IPS-20b (cell line): ENCODE measurements at regions not wholly inside any gene's neighbourhood (a gene's known extent, or its start where the extent isn't known, plus 50 kb on each side); places are given as distances from the start of the nearest gene placed in this dataset.

ENCODE experiments used
- H3K27ac ChIP-seq: one replicate; pipeline ENCODE4 v1.5.1; 2013; ENCODE audit warnings: low read length
- H3K27me3 ChIP-seq: 2 replicates; pipeline ENCODE4 v1.6.1; 2013; ENCODE audit warnings: mild to moderate bottlenecking, low read length, inconsistent platforms; ENCODE audit not compliant: insufficient read depth
- H3K36me3 ChIP-seq: 2 replicates; pipeline ENCODE4 v1.6.1; 2013; ENCODE audit warnings: low read depth, mild to moderate bottlenecking, inconsistent platforms, low read length, moderate library complexity; ENCODE audit not compliant: insufficient read depth
- H3K4me1 ChIP-seq: 2 replicates; pipeline ENCODE4 v1.6.1; 2013; ENCODE audit warnings: mild to moderate bottlenecking, control low read depth, inconsistent platforms, low read length, moderate library complexity; ENCODE audit not compliant: insufficient read depth
- H3K4me3 ChIP-seq: 2 replicates; pipeline ENCODE4 v1.5.1; 2013; ENCODE audit warnings: mild to moderate bottlenecking, low read length, inconsistent platforms
- H3K9ac ChIP-seq: 2 replicates; pipeline ENCODE4 v1.6.1; 2013; ENCODE audit warnings: low read depth, mild to moderate bottlenecking, inconsistent platforms, low read length, moderate library complexity
- H3K9me3 ChIP-seq: 2 replicates; pipeline ENCODE4 v1.6.1; 2013; ENCODE audit warnings: mild to moderate bottlenecking, low read depth, low read length, inconsistent platforms; ENCODE audit not compliant: insufficient read depth

GRCh38 chr16:13436641-13437412, 483.1 kb upstream of the ERCC4 start:
- H3K27ac ChIP-seq = no peak overlapping the region
- no peak overlapping the region for H3K9ac ChIP-seq
- peaks cover 5% of the 10 kb centered on the region; the same call in 1 of the 2 replicates for H3K4me1 ChIP-seq
- no peaks in the 10 kb centered on the region for H3K36me3 ChIP-seq
- H3K27me3 ChIP-seq = no peaks in the 10 kb centered on the region
- H3K4me3 ChIP-seq = no peak overlapping the region
- H3K9me3 ChIP-seq = no peaks in the 10 kb centered on the region

- Histone ChIP-seq H3K27ac (no peak overlapping the region), H3K4me3 (no peak overlapping the region), H3K27me3 (no peaks in the 10 kb centered on the region), H3K4me1 (peaks cover 6% of the 10 kb centered on the region; the same call in 1 of the 2 replicates), H3K9me3 (no peaks in the 10 kb centered on the region), H3K36me3 (no peaks in the 10 kb centered on the region), H3K9ac (no peak overlapping the region)
Observed at GRCh38 chr16:13437413-13437795, 482.6 kb upstream of the ERCC4 start.

GRCh38 chr16:13438064-13438463, 481.9 kb upstream of the ERCC4 start:
- Histone ChIP-seq H3K27me3 (no peaks in the 10 kb centered on the region), H3K9ac (no peak overlapping the region), H3K4me3 (no peak overlapping the region), H3K9me3 (no peaks in the 10 kb centered on the region), H3K27ac (no peak overlapping the region), H3K36me3 (no peaks in the 10 kb centered on the region), H3K4me1 (peaks cover 6% of the 10 kb centered on the region; the same call in 1 of the 2 replicates)

GRCh38 chr16:13439766-13440165, 480.2 kb upstream of the ERCC4 start:
- H3K27ac ChIP-seq = no peak overlapping the region
- peaks cover 6% of the 10 kb centered on the region; the same call in 1 of the 2 replicates for H3K4me1 ChIP-seq
- no peaks in the 10 kb centered on the region for H3K36me3 ChIP-seq
- H3K9me3 ChIP-seq = no peaks in the 10 kb centered on the region
- no peak overlapping the region for H3K4me3 ChIP-seq
- no peaks in the 10 kb centered on the region for H3K27me3 ChIP-seq
- no peak overlapping the region for H3K9ac ChIP-seq

- Histone ChIP-seq H3K27ac (no peak overlapping the region), H3K27me3 (no peaks in the 10 kb centered on the region), H3K9ac (no peak overlapping the region)
Observed at GRCh38 chr16:13441675-13442074, 478.3 kb upstream of the ERCC4 start.

GRCh38 chr16:13448346-13448745, 471.6 kb upstream of the ERCC4 start:
- Histone ChIP-seq H3K27ac (no peak overlapping the region), H3K4me3 (no peak overlapping the region), H3K4me1 (no peaks in the 10 kb centered on the region), H3K36me3 (no peaks in the 10 kb centered on the region), H3K9ac (no peak overlapping the region), H3K9me3 (no peaks in the 10 kb centered on the region), H3K27me3 (no peaks in the 10 kb centered on the region)

More at GRCh38 chr16:13441675-13442074, 478.3 kb upstream of the ERCC4 start:
- H3K4me1 ChIP-seq = 0 out of 2 replicates have a peak, but pooled peaks cover 2% of the 10 kb centered on the region
- no peaks in the 10 kb centered on the region for H3K36me3 ChIP-seq
- H3K4me3 ChIP-seq = no peak overlapping the region
- H3K9me3 ChIP-seq = no peaks in the 10 kb centered on the region

- no peaks in the 10 kb centered on the region for H3K9me3 ChIP-seq
- no peak overlapping the region for H3K4me3 ChIP-seq
- H3K36me3 ChIP-seq = no peaks in the 10 kb centered on the region
- H3K27ac ChIP-seq = no peak overlapping the region
- H3K27me3 ChIP-seq = no peaks in the 10 kb centered on the region
- H3K9ac ChIP-seq = no peak overlapping the region
- no peaks in the 10 kb centered on the region for H3K4me1 ChIP-seq
Observed at GRCh38 chr16:13453325-13453724, 466.6 kb upstream of the ERCC4 start.

GRCh38 chr16:13453938-13454553, 465.9 kb upstream of the ERCC4 start:
- no peak overlapping the region for H3K9ac ChIP-seq
- H3K9me3 ChIP-seq = no peaks in the 10 kb centered on the region
- H3K36me3 ChIP-seq = no peaks in the 10 kb centered on the region
- no peak overlapping the region for H3K4me3 ChIP-seq
- H3K27me3 ChIP-seq = no peaks in the 10 kb centered on the region
- H3K4me1 ChIP-seq = no peaks in the 10 kb centered on the region
- no peak overlapping the region for H3K27ac ChIP-seq

- H3K4me3 ChIP-seq = no peak overlapping the region
Observed at GRCh38 chr16:13463619-13464018, 456.3 kb upstream of the ERCC4 start.

GRCh38 chr16:13471036-13471435, 448.9 kb upstream of the ERCC4 start:
- Histone ChIP-seq H3K4me1 (no peaks in the 10 kb centered on the region), H3K36me3 (no peaks in the 10 kb centered on the region), H3K9ac (no peak overlapping the region), H3K9me3 (0 out of 2 replicates have a peak, but pooled peaks cover 7% of the 10 kb centered on the region), H3K27ac (no peak overlapping the region), H3K4me3 (no peak overlapping the region), H3K27me3 (no peaks in the 10 kb centered on the region)

More at GRCh38 chr16:13463619-13464018, 456.3 kb upstream of the ERCC4 start:
- H3K36me3 ChIP-seq = no peaks in the 10 kb centered on the region
- no peaks in the 10 kb centered on the region for H3K27me3 ChIP-seq
- no peaks in the 10 kb centered on the region for H3K9me3 ChIP-seq
- H3K27ac ChIP-seq = no peak overlapping the region
- no peak overlapping the region for H3K9ac ChIP-seq
- H3K4me1 ChIP-seq = no peaks in the 10 kb centered on the region

- no peaks in the 10 kb centered on the region; the same call in 1 of the 2 replicates for H3K4me1 ChIP-seq
- 0 out of 2 replicates have a peak, but pooled peaks cover 7% of the 10 kb centered on the region for H3K9me3 ChIP-seq
- no peak overlapping the region for H3K27ac ChIP-seq
- H3K27me3 ChIP-seq = no peaks in the 10 kb centered on the region
- H3K4me3 ChIP-seq = no peak overlapping the region
- H3K9ac ChIP-seq = no peak overlapping the region
- H3K36me3 ChIP-seq = no peaks in the 10 kb centered on the region
Observed at GRCh38 chr16:13478991-13479390, 441.0 kb upstream of the ERCC4 start.

- no peak overlapping the region for H3K9ac ChIP-seq
- H3K36me3 ChIP-seq = no peaks in the 10 kb centered on the region
- H3K4me3 ChIP-seq = no peak overlapping the region
Observed at GRCh38 chr16:13479549-13479948, 440.4 kb upstream of the ERCC4 start.

More at GRCh38 chr16:13479549-13479948, 440.4 kb upstream of the ERCC4 start:
- Histone ChIP-seq H3K9me3 (0 out of 2 replicates have a peak, but pooled peaks cover 7% of the 10 kb centered on the region), H3K4me1 (no peaks in the 10 kb centered on the region; the same call in 1 of the 2 replicates), H3K27ac (no peak overlapping the region), H3K27me3 (no peaks in the 10 kb centered on the region)
